ENCODE measurements at regions not wholly inside any gene's neighbourhood (a gene's known extent, or its start where the extent isn't known, plus 50 kb on each side); places are given as distances from the start of the nearest gene placed in this dataset.
"Not testable (repeated sequence)": the region's sequence is repeated elsewhere in the genome, so short reads cannot be mapped to it uniquely, and the experiment has no call there.

- no peaks in the 10 kb centered on the region for H3K9me3 ChIP-seq
- DNase-seq (no peak), ATAC-seq (no peak)
- in situ Hi-C loops (cut with MboI; ENCODE audit: low sequenced_read_pairs in 4 of 4): no loop called here
- intact Hi-C loops (cut with DNase I; ENCODE audit: low total_unique reads): no loop called here
- H3K4me1 ChIP-seq: no peaks in the 10 kb centered on the region
- H3K27ac ChIP-seq: no peak overlapping the region
- TF ChIP-seq CTCF (IDR thresholded peaks at IDR 0.05 in 4 of 5, conservative IDR thresholded peaks at IDR 0.05 in 1 of 5) (no peak), POLR2A (IDR thresholded peaks at IDR 0.05) (no peak)
- H3K27me3 ChIP-seq: no peaks in the 10 kb centered on the region
- no peak overlapping the region for H3K4me3 ChIP-seq
- no peaks in the 10 kb centered on the region for H3K36me3 ChIP-seq
These were observed 744.5 kb upstream of the EPHA7 start for GRCh38 chr6:94163877-94164276.

DNA sequence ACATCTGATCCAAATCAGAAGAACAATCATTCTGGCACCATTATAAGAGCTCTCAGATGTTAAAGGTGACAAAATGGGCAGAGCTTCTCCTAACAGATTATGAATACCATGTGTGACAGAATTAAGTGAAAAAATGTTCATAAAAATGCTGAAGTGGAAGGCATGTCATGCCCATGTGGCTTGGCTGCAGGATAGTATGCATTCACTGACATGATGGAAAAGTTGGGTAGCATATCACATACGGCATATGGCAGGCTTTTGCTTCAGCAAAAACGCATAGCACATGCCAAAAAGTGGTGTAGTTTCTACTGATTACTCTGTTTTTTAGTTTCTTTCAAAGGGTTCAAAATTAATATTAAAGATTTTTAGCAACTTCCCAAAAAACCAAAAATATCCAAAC is 731.5 kb upstream of the EPHA7 start:
- Histone ChIP-seq H3K36me3 (no peaks in the 10 kb centered on the region), H3K27ac (no peak overlapping the region), H3K27me3 (no peaks in the 10 kb centered on the region), H3K4me1 (no peaks in the 10 kb centered on the region), H3K9me3 (no peaks in the 10 kb centered on the region), H3K4me3 (no peak overlapping the region)
- in situ Hi-C loops (cut with MboI; ENCODE audit: low sequenced_read_pairs in 4 of 4): no loop called here
- intact Hi-C loops (cut with DNase I; ENCODE audit: low total_unique reads): no loop called here
- no peak for DNase-seq
- TF ChIP-seq POLR2A (IDR thresholded peaks at IDR 0.05) (no peak), CTCF (IDR thresholded peaks at IDR 0.05 in 4 of 5, conservative IDR thresholded peaks at IDR 0.05 in 1 of 5) (no peak)
- no peak for ATAC-seq

DNA sequence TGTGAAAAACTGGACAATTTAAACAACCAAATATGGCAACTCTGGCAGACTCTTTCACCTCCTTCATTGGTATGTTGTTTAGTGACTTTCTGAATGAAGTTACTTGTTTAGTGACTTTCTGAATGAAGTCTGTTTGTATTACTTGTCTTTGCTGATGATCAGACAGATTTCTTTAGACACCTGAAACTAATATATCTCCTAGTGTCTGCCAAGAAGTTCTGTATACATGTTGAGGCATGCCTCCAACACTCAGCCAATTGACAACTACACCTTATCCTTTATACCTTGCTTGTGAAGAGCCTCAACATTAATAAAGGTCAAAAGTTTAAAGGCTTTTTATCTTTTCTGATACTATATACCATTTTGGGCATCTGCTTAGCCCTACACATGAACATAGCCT is 725.4 kb upstream of the EPHA7 start:
- Histone ChIP-seq H3K36me3 (no peaks in the 10 kb centered on the region), H3K4me1 (no peaks in the 10 kb centered on the region), H3K27me3 (no peaks in the 10 kb centered on the region), H3K27ac (no peak overlapping the region), H3K4me3 (no peak overlapping the region), H3K9me3 (no peaks in the 10 kb centered on the region)
- TF ChIP-seq CTCF (IDR thresholded peaks at IDR 0.05 in 4 of 5, conservative IDR thresholded peaks at IDR 0.05 in 1 of 5): no peak
- TF ChIP-seq POLR2A (IDR thresholded peaks at IDR 0.05): no peak
- in situ Hi-C loops (cut with MboI; ENCODE audit: low sequenced_read_pairs in 4 of 4) (no loop called here), intact Hi-C loops (cut with DNase I; ENCODE audit: low total_unique reads) (no loop called here)
- DNase-seq: no peak
- ATAC-seq: no peak

- ATAC-seq; in situ Hi-C loops (cut with MboI; ENCODE audit: low sequenced_read_pairs in 4 of 4); H3K4me3 ChIP-seq; H3K27ac ChIP-seq; intact Hi-C loops (cut with DNase I; ENCODE audit: low total_unique reads); DNase-seq; H3K9me3 ChIP-seq; H3K4me1 ChIP-seq; H3K36me3 ChIP-seq; H3K27me3 ChIP-seq: not testable (repeated sequence)
These were observed 717.8 kb upstream of the EPHA7 start for GRCh38 chr6:94137178-94137577.

DNA sequence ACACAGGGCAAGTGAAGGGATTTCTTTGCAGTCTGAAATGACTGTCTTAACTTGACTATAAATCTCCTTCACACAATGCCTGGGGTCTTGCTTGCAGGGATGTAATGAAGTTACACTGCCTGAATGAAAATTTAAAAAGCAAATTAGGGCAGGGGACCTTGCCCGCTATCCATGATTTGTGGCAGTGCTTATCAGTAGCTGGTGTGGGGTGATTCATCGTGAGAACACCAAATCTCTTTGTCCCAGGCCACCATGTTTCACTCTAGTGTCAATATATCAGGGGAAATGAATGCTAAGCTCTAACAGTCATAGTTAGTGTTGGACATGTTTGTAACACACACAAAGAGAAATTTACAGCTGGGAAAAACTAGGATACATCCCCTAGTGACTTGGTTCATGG is 713.7 kb upstream of the EPHA7 start:
- Histone ChIP-seq H3K36me3 (no peaks in the 10 kb centered on the region), H3K4me1 (no peaks in the 10 kb centered on the region), H3K27me3 (no peaks in the 10 kb centered on the region), H3K4me3 (no peak overlapping the region), H3K9me3 (no peaks in the 10 kb centered on the region), H3K27ac (no peak overlapping the region)
- TF ChIP-seq POLR2A (IDR thresholded peaks at IDR 0.05): no peak
- TF ChIP-seq CTCF (IDR thresholded peaks at IDR 0.05 in 4 of 5, conservative IDR thresholded peaks at IDR 0.05 in 1 of 5): no peak
- in situ Hi-C loops (cut with MboI; ENCODE audit: low sequenced_read_pairs in 4 of 4) (no loop called here), intact Hi-C loops (cut with DNase I; ENCODE audit: low total_unique reads) (no loop called here)
- ATAC-seq (no peak), DNase-seq (no peak)

All from gastrocnemius medialis (tissue), 4 donors.